ENCODE measurements at regions not wholly inside any gene's neighbourhood (a gene's known extent, or its start where the extent isn't known, plus 50 kb on each side); places are given as distances from the start of the nearest gene placed in this dataset.

DNA sequence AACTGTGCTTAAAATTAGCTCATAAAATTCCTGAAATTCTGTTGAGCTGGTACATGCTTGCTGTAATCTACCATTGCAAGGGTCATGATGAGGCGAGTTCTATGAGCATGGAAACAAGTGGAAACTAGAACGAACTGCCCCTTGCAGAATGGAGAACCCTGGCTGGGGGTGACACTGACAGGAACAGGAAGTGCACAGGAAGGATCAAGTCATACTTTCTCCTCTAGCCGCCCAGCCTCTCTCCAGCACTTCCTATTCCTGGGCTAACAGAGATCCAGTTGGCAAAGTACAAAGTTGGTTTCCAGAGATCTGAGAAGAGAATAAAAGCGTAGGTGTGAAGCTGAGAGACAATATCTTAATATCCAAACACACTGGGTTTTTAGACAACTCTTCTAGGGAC is 414.2 kb upstream of the PODXL start:
- TF ChIP-seq EZH2phosphoT487 (IDR thresholded peaks at IDR 0.05; ENCODE audit: borderline replicate concordance), result no peak
- no peak for TF ChIP-seq CTCF (conservative IDR thresholded peaks at IDR 0.05; ENCODE audit: low read length)
- no peak overlapping the region for H3K9ac ChIP-seq (ENCODE audit: low read depth, low read length, poor library complexity, severe bottlenecking)
- no peaks in the 10 kb centered on the region for H3K36me3 ChIP-seq (ENCODE audit: insufficient read depth, low read length)
- H4K20me1 ChIP-seq (ENCODE audit: insufficient read depth, low read length, poor library complexity, severe bottlenecking), result no peaks in the 10 kb centered on the region
- H3K79me2 ChIP-seq (ENCODE audit: insufficient read depth, low read length), result no peaks in the 10 kb centered on the region
- H3K9me3 ChIP-seq (ENCODE audit: insufficient read depth, low read depth, low read length), result no peaks in the 10 kb centered on the region
- peaks cover 10% of the 10 kb centered on the region for H3K4me1 ChIP-seq (ENCODE audit: insufficient read depth, low read length, poor library complexity, severe bottlenecking)
- H3K4me2 ChIP-seq (ENCODE audit: low read depth, low read length, poor library complexity, severe bottlenecking), result no peak overlapping the region
- no peak overlapping the region for H3K4me3 ChIP-seq (ENCODE audit: low read length, poor library complexity, severe bottlenecking)
- H3F3A ChIP-seq (ENCODE audit: low read depth), result no peaks in the 10 kb centered on the region
- no peaks in the 10 kb centered on the region for H3K27me3 ChIP-seq (ENCODE audit: insufficient read depth, low read length, poor library complexity, severe bottlenecking)
- H2AFZ ChIP-seq (ENCODE audit: low read length), result peak overlapping the region; percentile 58; the same call in 1 of the 2 replicates
- H3K9me2 ChIP-seq (replicated peaks; ENCODE audit: low read depth, low read length), result no peaks in the 10 kb centered on the region

DNA sequence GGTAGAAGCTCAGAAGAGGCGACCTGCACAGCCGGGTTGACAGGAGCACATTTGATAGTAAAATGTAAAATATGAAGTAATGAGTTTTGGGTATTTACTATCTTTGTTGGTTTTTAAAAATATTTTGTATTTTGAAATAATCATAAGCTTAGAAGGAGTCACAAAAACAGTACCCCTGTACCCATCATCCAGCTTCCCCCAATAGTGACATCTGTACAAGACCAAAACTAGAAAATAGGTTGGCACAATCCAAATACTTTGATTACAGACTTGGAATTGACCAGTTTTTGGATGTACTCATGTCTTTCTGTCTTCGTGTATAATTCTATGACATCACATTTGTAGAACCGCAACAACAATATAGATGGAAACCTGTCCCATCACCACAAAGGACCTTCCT is 413.1 kb upstream of the PODXL start:
- Histone ChIP-seq H3K4me2 (ENCODE audit: low read depth, low read length, poor library complexity, severe bottlenecking) (no peak overlapping the region), H3K9me3 (ENCODE audit: insufficient read depth, low read depth, low read length) (no peaks in the 10 kb centered on the region), H3K79me2 (ENCODE audit: insufficient read depth, low read length) (no peaks in the 10 kb centered on the region), H3K36me3 (ENCODE audit: insufficient read depth, low read length) (no peaks in the 10 kb centered on the region), H4K20me1 (ENCODE audit: insufficient read depth, low read length, poor library complexity, severe bottlenecking) (no peaks in the 10 kb centered on the region), H3F3A (ENCODE audit: low read depth) (no peaks in the 10 kb centered on the region), H3K27me3 (ENCODE audit: insufficient read depth, low read length, poor library complexity, severe bottlenecking) (no peaks in the 10 kb centered on the region), H3K4me3 (ENCODE audit: low read length, poor library complexity, severe bottlenecking) (no peak overlapping the region), H3K9me2 (replicated peaks; ENCODE audit: low read depth, low read length) (no peaks in the 10 kb centered on the region), H2AFZ (ENCODE audit: low read length) (no peak overlapping the region), H3K4me1 (ENCODE audit: insufficient read depth, low read length, poor library complexity, severe bottlenecking) (peaks cover 10% of the 10 kb centered on the region), H3K9ac (ENCODE audit: low read depth, low read length, poor library complexity, severe bottlenecking) (no peak overlapping the region)
- no peak for TF ChIP-seq CTCF (conservative IDR thresholded peaks at IDR 0.05; ENCODE audit: low read length)
- no peak for TF ChIP-seq EZH2phosphoT487 (IDR thresholded peaks at IDR 0.05; ENCODE audit: borderline replicate concordance)

GRCh38 chr7:131967216-131967730 is 410.8 kb upstream of the PODXL start:
- no peak overlapping the region for H3K4me3 ChIP-seq (ENCODE audit: low read length, poor library complexity, severe bottlenecking)
- no peaks in the 10 kb centered on the region for H3K79me2 ChIP-seq (ENCODE audit: insufficient read depth, low read length)
- no peak overlapping the region for H2AFZ ChIP-seq (ENCODE audit: low read length)
- TF ChIP-seq CTCF (conservative IDR thresholded peaks at IDR 0.05; ENCODE audit: low read length) (no peak), EZH2phosphoT487 (IDR thresholded peaks at IDR 0.05; ENCODE audit: borderline replicate concordance) (no peak)
- no peaks in the 10 kb centered on the region for H4K20me1 ChIP-seq (ENCODE audit: insufficient read depth, low read length, poor library complexity, severe bottlenecking)
- no peaks in the 10 kb centered on the region for H3K9me3 ChIP-seq (ENCODE audit: insufficient read depth, low read depth, low read length)
- H3F3A ChIP-seq (ENCODE audit: low read depth), result no peaks in the 10 kb centered on the region
- H3K4me2 ChIP-seq (ENCODE audit: low read depth, low read length, poor library complexity, severe bottlenecking), result no peak overlapping the region
- no peaks in the 10 kb centered on the region for H3K27me3 ChIP-seq (ENCODE audit: insufficient read depth, low read length, poor library complexity, severe bottlenecking)
- no peak overlapping the region for H3K9ac ChIP-seq (ENCODE audit: low read depth, low read length, poor library complexity, severe bottlenecking)
- H3K9me2 ChIP-seq (replicated peaks; ENCODE audit: low read depth, low read length), result no peaks in the 10 kb centered on the region
- H3K36me3 ChIP-seq (ENCODE audit: insufficient read depth, low read length), result no peaks in the 10 kb centered on the region
- H3K4me1 ChIP-seq (ENCODE audit: insufficient read depth, low read length, poor library complexity, severe bottlenecking), result peaks cover 5% of the 10 kb centered on the region
